ENCODE measurements at regions not wholly inside any gene's neighbourhood (a gene's known extent, or its start where the extent isn't known, plus 50 kb on each side); places are given as distances from the start of the nearest gene placed in this dataset.

DNA sequence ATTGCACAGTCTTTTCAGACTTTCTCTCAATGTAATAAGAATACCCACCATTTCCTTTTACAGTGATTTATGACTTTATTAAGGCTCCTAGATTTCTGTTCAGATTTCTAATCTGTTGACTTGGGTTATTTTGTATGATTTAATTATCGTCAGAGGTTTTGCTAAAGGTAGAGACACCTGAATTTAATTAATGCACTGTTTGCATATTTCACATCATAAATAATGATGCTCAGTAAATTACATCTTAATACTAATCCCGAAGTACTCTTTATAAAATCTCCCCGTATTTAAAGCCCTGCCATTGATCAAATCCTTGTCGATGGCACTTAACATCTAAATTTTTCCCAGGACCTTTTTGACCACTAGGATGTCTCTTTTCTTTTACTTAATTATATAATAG lies 399.9 kb downstream of the MEIS1 start:
- Histone ChIP-seq H3K9me2 (replicated peaks; ENCODE audit: insufficient read depth, low read length) (no peaks in the 10 kb centered on the region), H3K79me2 (ENCODE audit: low read length) (no peaks in the 10 kb centered on the region), H3K27ac (ENCODE audit: low read length) (no peak overlapping the region), H3K36me3 (replicated peaks; ENCODE audit: insufficient read depth, low read length) (no peaks in the 10 kb centered on the region), H3F3A (ENCODE audit: insufficient read depth, low read length) (no peaks in the 10 kb centered on the region), H3K4me2 (ENCODE audit: low read depth, low read length) (no peak overlapping the region), H3K9ac (ENCODE audit: low read length) (no peak overlapping the region), H4K20me1 (ENCODE audit: insufficient read depth, low read length) (no peaks in the 10 kb centered on the region), H3K4me1 (ENCODE audit: low read length) (no peaks in the 10 kb centered on the region), H3K4me3 (ENCODE audit: low read length) (no peak overlapping the region), H3K9me3 (replicated peaks; ENCODE audit: insufficient read depth, low read length) (no peaks in the 10 kb centered on the region), H3K27me3 (replicated peaks; ENCODE audit: insufficient read depth, low read length) (no peaks in the 10 kb centered on the region), H2AFZ (ENCODE audit: low read length) (no peak overlapping the region)
- TF ChIP-seq CTCF (IDR thresholded peaks at IDR 0.05; ENCODE audit: low read length) = no peak
- no peak for TF ChIP-seq EZH2 (optimal IDR thresholded peaks at IDR 0.05; ENCODE audit: low read depth, low read length)
- TF ChIP-seq EZH2phosphoT487 (IDR thresholded peaks at IDR 0.05; ENCODE audit: low read length) = no peak
- DNase-seq = no peak

DNA sequence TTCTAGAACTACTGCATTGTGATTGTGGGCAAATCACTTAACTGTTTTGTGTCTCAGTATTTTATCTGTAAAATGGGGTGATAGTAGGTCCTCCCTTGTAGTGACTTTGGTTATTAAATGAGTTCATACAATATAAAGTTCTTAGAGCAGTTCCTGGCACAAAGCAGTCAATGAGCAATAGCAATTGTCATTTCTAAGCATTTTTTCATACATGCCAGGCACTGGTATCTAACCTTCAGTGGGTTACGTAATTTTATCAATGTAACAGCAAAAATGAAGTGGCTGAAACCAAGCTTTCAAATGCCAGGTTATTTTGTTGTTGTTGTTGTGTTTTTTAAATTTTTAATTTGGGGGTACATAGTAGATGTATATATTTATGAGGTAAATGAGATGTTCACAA lies 401.9 kb downstream of the MEIS1 start:
- no peaks in the 10 kb centered on the region for H3K36me3 ChIP-seq (replicated peaks; ENCODE audit: insufficient read depth, low read length)
- no peaks in the 10 kb centered on the region for H3K4me1 ChIP-seq (ENCODE audit: low read length)
- no peaks in the 10 kb centered on the region for H3K79me2 ChIP-seq (ENCODE audit: low read length)
- H2AFZ ChIP-seq (ENCODE audit: low read length) = no peak overlapping the region
- H3K27me3 ChIP-seq (replicated peaks; ENCODE audit: insufficient read depth, low read length) = no peaks in the 10 kb centered on the region
- TF ChIP-seq EZH2 (optimal IDR thresholded peaks at IDR 0.05; ENCODE audit: low read depth, low read length) (no peak), EZH2phosphoT487 (IDR thresholded peaks at IDR 0.05; ENCODE audit: low read length) (no peak), CTCF (IDR thresholded peaks at IDR 0.05; ENCODE audit: low read length) (no peak)
- H3K4me3 ChIP-seq (ENCODE audit: low read length) = no peak overlapping the region
- no peak overlapping the region for H3K27ac ChIP-seq (ENCODE audit: low read length)
- no peaks in the 10 kb centered on the region for H4K20me1 ChIP-seq (ENCODE audit: insufficient read depth, low read length)
- DNase-seq = no peak
- H3K9ac ChIP-seq (ENCODE audit: low read length) = no peak overlapping the region
- no peaks in the 10 kb centered on the region for H3K9me3 ChIP-seq (replicated peaks; ENCODE audit: insufficient read depth, low read length)
- no peaks in the 10 kb centered on the region for H3K9me2 ChIP-seq (replicated peaks; ENCODE audit: insufficient read depth, low read length)
- H3K4me2 ChIP-seq (ENCODE audit: low read depth, low read length) = no peak overlapping the region
- no peaks in the 10 kb centered on the region for H3F3A ChIP-seq (ENCODE audit: insufficient read depth, low read length)

- Histone ChIP-seq H3K9ac (ENCODE audit: low read length) (no peak overlapping the region), H3K36me3 (replicated peaks; ENCODE audit: insufficient read depth, low read length) (no peaks in the 10 kb centered on the region), H4K20me1 (ENCODE audit: insufficient read depth, low read length) (no peaks in the 10 kb centered on the region), H3K4me2 (ENCODE audit: low read depth, low read length) (no peak overlapping the region), H3K4me3 (ENCODE audit: low read length) (no peak overlapping the region), H2AFZ (ENCODE audit: low read length) (no peak overlapping the region), H3K27ac (ENCODE audit: low read length) (no peak overlapping the region), H3K9me2 (replicated peaks; ENCODE audit: insufficient read depth, low read length) (no peaks in the 10 kb centered on the region), H3K4me1 (ENCODE audit: low read length) (no peaks in the 10 kb centered on the region), H3K79me2 (ENCODE audit: low read length) (no peaks in the 10 kb centered on the region), H3K27me3 (replicated peaks; ENCODE audit: insufficient read depth, low read length) (no peaks in the 10 kb centered on the region), H3K9me3 (replicated peaks; ENCODE audit: insufficient read depth, low read length) (no peaks in the 10 kb centered on the region), H3F3A (ENCODE audit: insufficient read depth, low read length) (no peaks in the 10 kb centered on the region)
- TF ChIP-seq EZH2phosphoT487 (IDR thresholded peaks at IDR 0.05; ENCODE audit: low read length) (no peak), CTCF (IDR thresholded peaks at IDR 0.05; ENCODE audit: low read length) (no peak), EZH2 (optimal IDR thresholded peaks at IDR 0.05; ENCODE audit: low read depth, low read length) (no peak)
- DNase-seq = no peak
Observed at GRCh38 chr2:66839551-66840320, 404.8 kb downstream of the MEIS1 start.

All from MM.1S (cell line).